ENCODE measurements at regions not wholly inside any gene's neighbourhood (a gene's known extent, or its start where the extent isn't known, plus 50 kb on each side); places are given as distances from the start of the nearest gene placed in this dataset.

- Mint-ChIP-seq H3K4me3 (no peak overlapping the region), H3K27ac (no peak overlapping the region), H3K36me3 (ENCODE audit: low read depth) (no peaks in the 10 kb centered on the region; the same call in 2 of the 3 replicates), H3K27me3 (ENCODE audit: insufficient read depth, low read depth, poor library complexity) (peaks cover 11% of the 10 kb centered on the region), H3K9me3 (no peaks in the 10 kb centered on the region; the same call in 2 of the 3 replicates), H3K4me1 (peaks cover 41% of the 10 kb centered on the region)
- Histone ChIP-seq H3F3A (replicated peaks; ENCODE audit: low read depth) (no peaks in the 10 kb centered on the region), H3K4me1 (ENCODE audit: insufficient read depth) (peaks cover 28% of the 10 kb centered on the region), H3K79me2 (replicated peaks; ENCODE audit: insufficient read depth) (no peaks in the 10 kb centered on the region), H3K27ac (ENCODE audit: low read depth) (no peak overlapping the region), H3K36me3 (ENCODE audit: insufficient read depth) (no peaks in the 10 kb centered on the region), H3K27me3 (ENCODE audit: insufficient read depth) (no peaks in the 10 kb centered on the region), H3K9me2 (ENCODE audit: insufficient read depth) (peaks cover 11% of the 10 kb centered on the region), H3K4me3 (no peak overlapping the region), H3K4me2 (no peak overlapping the region), H2AFZ (no peak overlapping the region), H4K20me1 (replicated peaks; ENCODE audit: insufficient read depth) (no peaks in the 10 kb centered on the region)
- DNase-seq (ENCODE audit: low spot score) (no peak), ATAC-seq (no peak)
- TF ChIP-seq, protein P1, sequence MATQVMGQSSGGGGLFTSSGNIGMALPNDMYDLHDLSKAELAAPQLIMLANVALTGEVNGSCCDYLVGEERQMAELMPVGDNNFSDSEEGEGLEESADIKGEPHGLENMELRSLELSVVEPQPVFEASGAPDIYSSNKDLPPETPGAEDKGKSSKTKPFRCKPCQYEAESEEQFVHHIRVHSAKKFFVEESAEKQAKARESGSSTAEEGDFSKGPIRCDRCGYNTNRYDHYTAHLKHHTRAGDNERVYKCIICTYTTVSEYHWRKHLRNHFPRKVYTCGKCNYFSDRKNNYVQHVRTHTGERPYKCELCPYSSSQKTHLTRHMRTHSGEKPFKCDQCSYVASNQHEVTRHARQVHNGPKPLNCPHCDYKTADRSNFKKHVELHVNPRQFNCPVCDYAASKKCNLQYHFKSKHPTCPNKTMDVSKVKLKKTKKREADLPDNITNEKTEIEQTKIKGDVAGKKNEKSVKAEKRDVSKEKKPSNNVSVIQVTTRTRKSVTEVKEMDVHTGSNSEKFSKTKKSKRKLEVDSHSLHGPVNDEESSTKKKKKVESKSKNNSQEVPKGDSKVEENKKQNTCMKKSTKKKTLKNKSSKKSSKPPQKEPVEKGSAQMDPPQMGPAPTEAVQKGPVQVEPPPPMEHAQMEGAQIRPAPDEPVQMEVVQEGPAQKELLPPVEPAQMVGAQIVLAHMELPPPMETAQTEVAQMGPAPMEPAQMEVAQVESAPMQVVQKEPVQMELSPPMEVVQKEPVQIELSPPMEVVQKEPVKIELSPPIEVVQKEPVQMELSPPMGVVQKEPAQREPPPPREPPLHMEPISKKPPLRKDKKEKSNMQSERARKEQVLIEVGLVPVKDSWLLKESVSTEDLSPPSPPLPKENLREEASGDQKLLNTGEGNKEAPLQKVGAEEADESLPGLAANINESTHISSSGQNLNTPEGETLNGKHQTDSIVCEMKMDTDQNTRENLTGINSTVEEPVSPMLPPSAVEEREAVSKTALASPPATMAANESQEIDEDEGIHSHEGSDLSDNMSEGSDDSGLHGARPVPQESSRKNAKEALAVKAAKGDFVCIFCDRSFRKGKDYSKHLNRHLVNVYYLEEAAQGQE (IDR thresholded peaks at IDR 0.05; ENCODE audit: unreplicated experiment) = no peak
- no peak for TF ChIP-seq JUNB (IDR thresholded peaks at IDR 0.05; ENCODE audit: unreplicated experiment)
- TF ChIP-seq NANOG (IDR thresholded peaks at IDR 0.05; ENCODE audit: borderline replicate concordance) = no peak
- no peak for TF ChIP-seq STAT1 (IDR thresholded peaks at IDR 0.05; ENCODE audit: unreplicated experiment)
- TF ChIP-seq POLR2AphosphoS5 (IDR thresholded peaks at IDR 0.05; ENCODE audit: low read depth) = no peak
- no peak for TF ChIP-seq CREB1 (CRISPR knock-in tag; IDR thresholded peaks at IDR 0.05; ENCODE audit: low read depth)
- TF ChIP-seq, protein P2, sequence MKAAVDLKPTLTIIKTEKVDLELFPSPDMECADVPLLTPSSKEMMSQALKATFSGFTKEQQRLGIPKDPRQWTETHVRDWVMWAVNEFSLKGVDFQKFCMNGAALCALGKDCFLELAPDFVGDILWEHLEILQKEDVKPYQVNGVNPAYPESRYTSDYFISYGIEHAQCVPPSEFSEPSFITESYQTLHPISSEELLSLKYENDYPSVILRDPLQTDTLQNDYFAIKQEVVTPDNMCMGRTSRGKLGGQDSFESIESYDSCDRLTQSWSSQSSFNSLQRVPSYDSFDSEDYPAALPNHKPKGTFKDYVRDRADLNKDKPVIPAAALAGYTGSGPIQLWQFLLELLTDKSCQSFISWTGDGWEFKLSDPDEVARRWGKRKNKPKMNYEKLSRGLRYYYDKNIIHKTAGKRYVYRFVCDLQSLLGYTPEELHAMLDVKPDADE (IDR thresholded peaks at IDR 0.05) = no peak
- TF ChIP-seq CTCF (conservative IDR thresholded peaks at IDR 0.05; ENCODE audit: low read depth in 2 of 2) = no peak
- TF ChIP-seq ZNF462 (CRISPR knock-in tag; IDR thresholded peaks at IDR 0.05) = no peak
- TF ChIP-seq EZH2phosphoT487 (IDR thresholded peaks at IDR 0.05; ENCODE audit: unreplicated experiment) = no peak
- TF ChIP-seq EZH2 (IDR thresholded peaks at IDR 0.05; ENCODE audit: low read depth, unreplicated experiment) = no peak
- no peak for TF ChIP-seq ZNF114 (CRISPR knock-in tag; IDR thresholded peaks at IDR 0.05)
- no peak for TF ChIP-seq ZNF331 (CRISPR knock-in tag; IDR thresholded peaks at IDR 0.05; ENCODE audit: low read depth)
Observed at GRCh38 chr6:14364370-14364769, 246.8 kb downstream of the CD83 start.
